GM18907 (cell line): ENCODE measurements at regions not wholly inside any gene's neighbourhood (a gene's known extent, or its start where the extent isn't known, plus 50 kb on each side); places are given as distances from the start of the nearest gene placed in this dataset.
"Not testable (repeated sequence)": the region's sequence is repeated elsewhere in the genome, so short reads cannot be mapped to it uniquely, and the experiment has no call there.

Experiments used
- ATAC-seq: cut with Tn5 transposase; IDR thresholded peaks from one replicate; pipeline ENCODE4 v1.9.1; 2021; ENCODE audit warnings: mild to moderate bottlenecking, moderate library complexity; ENCODE audit not compliant: unreplicated experiment

GRCh38 chr1:81187635-81188034 lies 613.1 kb upstream of the ADGRL2 start:
- ATAC-seq, result no peak

DNA sequence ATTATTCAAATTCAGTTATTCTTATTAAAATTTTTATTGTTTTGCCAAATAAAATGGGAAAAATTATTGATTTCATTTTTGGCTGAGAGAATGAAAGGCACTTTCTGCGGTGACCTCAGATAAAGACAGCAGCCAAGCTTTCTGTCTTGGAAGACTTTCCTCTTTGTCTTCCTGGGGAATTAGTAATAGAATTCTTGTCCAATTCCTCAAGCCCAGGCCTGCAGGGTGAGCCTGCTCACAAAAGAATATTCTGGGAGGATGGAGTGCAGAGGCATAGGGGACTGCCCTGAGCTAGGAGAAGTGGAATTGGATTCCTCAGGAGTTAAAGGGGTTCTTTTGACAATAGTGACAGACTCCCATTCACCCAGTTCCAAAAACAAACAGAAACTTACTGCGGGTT lies 614.5 kb upstream of the ADGRL2 start:
- no peak for ATAC-seq

DNA sequence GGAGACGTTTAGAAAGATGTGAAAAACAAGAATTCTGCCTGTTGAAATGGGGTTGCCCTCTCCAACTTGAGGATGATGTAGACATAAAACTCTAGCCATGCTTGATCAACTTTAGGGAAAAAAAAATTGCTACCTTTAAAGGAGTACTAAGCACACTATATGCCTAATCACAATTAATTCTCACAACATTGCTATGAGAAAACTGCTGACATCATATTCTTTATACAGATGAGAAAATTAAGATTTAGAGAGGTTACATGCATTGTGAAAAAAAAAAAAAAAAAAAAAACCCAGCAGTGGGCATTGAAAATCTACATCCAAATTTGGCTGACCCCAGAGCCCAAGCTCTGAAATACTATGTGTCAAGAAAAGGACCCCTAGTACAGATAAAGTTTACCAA lies 617.2 kb upstream of the ADGRL2 start:
- no peak for ATAC-seq

GRCh38 chr1:81183051-81183450 lies 617.7 kb upstream of the ADGRL2 start:
- ATAC-seq, result no peak

- ATAC-seq, result no peak
Measured at GRCh38 chr1:81179242-81179641, 621.5 kb upstream of the ADGRL2 start.

DNA sequence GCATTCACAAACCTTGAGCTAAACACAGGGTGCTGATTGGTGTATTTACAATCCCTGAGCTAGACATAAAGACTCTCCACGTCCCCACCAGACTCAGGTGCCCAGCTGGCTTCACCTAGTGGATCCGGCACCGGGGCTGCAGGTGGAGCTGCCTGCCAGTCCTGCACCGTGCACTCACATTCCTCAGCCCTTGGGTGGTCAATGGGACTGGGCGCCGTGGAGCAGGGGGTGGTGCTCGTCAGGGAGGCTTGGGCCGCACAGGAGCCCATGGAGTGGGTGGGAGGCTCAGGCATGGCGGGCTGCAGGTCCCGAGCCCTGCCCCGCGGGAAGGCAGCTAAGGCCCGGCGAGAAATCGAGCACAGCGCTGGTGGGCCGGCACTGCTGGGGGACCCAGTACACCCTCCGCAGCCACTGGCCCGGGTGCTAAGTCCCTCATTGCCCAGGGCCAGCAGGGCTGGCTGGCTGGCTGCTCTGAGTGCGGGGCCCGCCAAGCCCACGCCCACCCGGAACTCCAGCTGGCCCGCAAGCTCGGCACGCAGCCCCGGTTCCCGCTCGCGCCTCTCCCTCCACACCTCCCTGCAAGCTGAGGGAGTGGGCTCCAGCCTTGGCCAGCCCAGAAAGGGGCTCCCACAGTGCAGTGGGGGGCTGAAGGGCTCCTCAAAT lies 622.2 kb upstream of the ADGRL2 start:
- not testable (repeated sequence) for ATAC-seq

DNA sequence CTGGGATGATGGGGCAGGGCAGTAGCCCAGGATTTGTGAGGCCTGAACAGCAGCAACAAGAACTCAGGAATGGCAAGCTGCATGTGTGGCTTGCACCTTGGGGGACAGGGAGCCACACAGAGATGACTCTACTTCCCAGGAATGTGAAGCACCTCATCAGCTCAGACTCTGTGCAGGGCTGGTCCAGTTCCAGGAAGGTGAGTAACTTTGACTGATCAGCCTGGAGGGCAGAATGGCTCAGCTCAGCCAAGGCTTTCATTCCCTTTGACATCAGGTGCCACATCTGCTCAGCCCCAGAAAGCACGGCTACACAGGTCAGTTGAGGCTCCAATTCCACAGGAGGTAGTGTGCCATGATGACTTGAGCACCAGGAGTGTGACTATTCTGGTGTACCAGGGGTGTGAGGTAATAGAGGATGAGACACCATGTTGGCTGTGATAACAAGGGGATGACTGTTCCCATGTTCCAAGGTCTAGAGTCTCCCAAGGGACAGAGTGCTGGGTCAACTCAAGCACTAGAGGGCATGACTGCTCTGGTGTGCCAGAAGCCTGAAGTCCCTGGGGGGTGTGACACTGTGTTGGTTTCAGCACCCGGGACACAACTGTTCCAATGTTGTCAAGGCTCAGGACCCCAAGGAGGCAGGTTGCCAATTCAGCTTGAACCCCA lies 625.8 kb upstream of the ADGRL2 start:
- ATAC-seq, result no peak

DNA sequence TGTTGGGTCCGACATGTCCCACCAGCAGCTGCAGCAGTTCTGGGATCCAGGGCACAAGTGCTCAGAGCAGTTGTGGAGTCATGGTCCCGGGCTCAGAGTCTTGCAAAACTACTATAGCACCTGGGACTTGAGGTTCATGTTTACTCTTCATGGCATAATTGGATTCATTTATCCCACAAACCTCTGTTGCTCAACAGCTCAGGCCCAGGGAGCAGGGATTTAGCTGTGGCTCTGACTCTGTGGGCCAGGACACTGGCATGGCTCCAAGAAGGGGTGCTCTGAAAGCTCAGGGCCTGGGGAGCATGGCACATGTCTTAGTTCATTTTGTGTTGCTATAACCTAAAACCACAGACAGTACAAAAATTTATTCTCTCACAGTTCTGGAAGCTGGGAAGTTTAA lies 626.7 kb upstream of the ADGRL2 start:
- ATAC-seq, result no peak

GRCh38 chr1:81172483-81172882 lies 628.3 kb upstream of the ADGRL2 start:
- ATAC-seq, result no peak

- no peak for ATAC-seq
Measured at GRCh38 chr1:81170721-81171120, 630.0 kb upstream of the ADGRL2 start.

GRCh38 chr1:81165963-81166362 lies 634.8 kb upstream of the ADGRL2 start:
- no peak for ATAC-seq

- no peak for ATAC-seq
Measured at GRCh38 chr1:81160696-81161095, 640.0 kb upstream of the ADGRL2 start.

GRCh38 chr1:81158592-81158991 lies 642.1 kb upstream of the ADGRL2 start:
- no peak for ATAC-seq

GRCh38 chr1:81157686-81158085 lies 643.0 kb upstream of the ADGRL2 start:
- no peak for ATAC-seq

DNA sequence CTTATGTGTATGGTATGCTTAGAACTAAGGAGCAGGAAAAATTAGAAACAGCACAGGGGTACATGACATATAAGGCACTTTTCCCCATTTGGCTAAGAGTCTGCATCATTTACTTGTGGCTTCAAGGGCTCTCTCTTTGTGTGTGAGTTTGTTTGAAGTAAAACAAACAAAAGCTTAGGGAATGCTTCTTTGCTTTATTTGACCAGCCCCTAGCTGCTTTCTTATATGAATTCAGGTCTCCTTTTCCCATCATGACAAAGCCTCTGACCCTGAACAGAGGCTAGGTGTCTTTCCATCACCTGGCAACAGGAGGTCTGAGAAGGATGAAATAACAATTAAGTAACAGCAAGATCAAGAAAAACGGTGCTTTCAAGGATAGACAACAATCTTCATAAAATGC lies 643.8 kb upstream of the ADGRL2 start:
- no peak for ATAC-seq

DNA sequence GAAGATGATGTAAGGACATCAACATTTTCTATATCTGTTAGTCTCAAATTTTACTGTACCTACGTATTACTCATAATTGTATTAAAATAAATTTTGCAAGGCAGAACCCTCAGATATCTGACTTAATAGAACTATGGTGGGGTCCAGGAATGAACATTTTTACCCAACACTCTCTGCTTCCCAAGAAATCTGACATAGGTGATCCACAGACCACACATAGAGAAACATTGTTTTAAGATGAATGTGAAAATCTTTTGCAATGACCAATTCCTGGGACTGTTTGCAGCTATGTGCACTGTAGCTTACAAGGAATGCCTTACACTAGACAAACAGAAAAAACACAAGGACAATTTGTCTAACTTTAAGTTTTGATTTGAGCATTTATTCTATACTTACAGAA lies 645.6 kb upstream of the ADGRL2 start:
- no peak for ATAC-seq

- no peak for ATAC-seq
Measured at GRCh38 chr1:81151206-81151605, 649.5 kb upstream of the ADGRL2 start.

DNA sequence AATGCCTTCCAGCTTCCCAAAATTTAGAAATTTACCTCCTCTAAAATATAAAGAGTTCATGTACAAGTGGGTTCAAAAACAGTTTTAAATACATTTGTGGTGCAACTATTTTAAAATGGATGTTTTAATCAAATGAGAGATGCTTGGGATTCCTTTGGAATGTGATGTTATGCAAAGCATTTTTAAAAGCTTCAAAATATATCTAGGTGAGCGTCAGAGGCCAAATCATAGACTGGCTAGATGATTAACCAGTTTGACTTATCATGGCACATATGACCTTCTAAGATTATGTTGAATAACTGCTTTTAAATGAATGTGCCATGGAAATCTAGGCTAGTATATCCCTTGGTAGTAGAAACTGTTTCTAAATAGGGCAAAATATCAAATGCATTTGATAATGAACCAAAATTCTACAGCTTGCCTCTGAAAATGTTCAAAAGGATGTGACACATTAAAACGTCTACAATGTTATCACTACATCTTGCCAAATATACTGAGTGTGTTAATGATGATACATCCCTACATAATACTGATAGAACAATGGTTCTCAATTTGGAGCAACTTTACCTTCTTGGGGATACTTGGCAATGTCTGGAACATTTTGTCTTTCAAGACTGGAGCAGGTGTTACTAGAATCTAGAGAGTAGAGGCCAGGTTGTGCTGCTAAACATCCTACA lies 650.9 kb upstream of the ADGRL2 start:
- no peak for ATAC-seq

- ATAC-seq, result no peak
Measured at GRCh38 chr1:81144240-81144825, 656.4 kb upstream of the ADGRL2 start.

- no peak for ATAC-seq
Measured at GRCh38 chr1:81142099-81142826, 658.5 kb upstream of the ADGRL2 start.

DNA sequence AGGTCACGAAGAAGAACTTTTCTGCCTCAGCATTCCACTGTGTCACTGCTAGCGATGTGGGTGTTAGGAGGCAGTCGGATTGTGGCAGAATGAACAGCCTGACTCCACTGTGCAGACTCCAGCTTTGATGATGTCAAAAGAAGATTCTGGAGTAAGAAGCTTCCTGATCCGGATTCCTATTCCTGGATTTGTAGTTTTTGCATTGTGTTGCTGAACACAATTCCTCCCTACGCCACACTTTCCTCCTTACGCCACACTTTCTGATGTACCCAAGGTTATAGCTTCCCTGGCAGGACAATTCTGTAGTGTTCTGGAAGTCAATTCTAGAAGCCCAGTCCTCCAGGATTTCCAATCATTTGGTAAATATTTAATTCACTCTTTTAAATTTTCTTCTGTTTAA lies 665.2 kb upstream of the ADGRL2 start:
- no peak for ATAC-seq
